Neural progenitor cell (in vitro differentiated cells): ENCODE measurements at regions not wholly inside any gene's neighbourhood (a gene's known extent, or its start where the extent isn't known, plus 50 kb on each side); places are given as distances from the start of the nearest gene placed in this dataset.

ENCODE experiments used
- EZH2 ChIP-seq: fragments of 200-600 bp; sonication (generic); IDR thresholded peaks from 2 replicates; pipeline ENCODE4 v1.6.1; 2017; ENCODE audit warnings: antibody characterized with exemption, mild to moderate bottlenecking, moderate library complexity
- EZH2phosphoT487 ChIP-seq: fragments of 200-600 bp; sonication (generic); IDR thresholded peaks from 2 replicates; pipeline ENCODE4 v1.6.1; 2017; ENCODE audit warnings: antibody characterized with exemption
- TF ChIP-seq, protein P1 (sequence below): fragments of 200-600 bp; sonication (generic); IDR thresholded peaks from 2 replicates; pipeline ENCODE4 v1.5.1; 2017; ENCODE audit warnings: antibody characterized with exemption, mild to moderate bottlenecking

DNA sequence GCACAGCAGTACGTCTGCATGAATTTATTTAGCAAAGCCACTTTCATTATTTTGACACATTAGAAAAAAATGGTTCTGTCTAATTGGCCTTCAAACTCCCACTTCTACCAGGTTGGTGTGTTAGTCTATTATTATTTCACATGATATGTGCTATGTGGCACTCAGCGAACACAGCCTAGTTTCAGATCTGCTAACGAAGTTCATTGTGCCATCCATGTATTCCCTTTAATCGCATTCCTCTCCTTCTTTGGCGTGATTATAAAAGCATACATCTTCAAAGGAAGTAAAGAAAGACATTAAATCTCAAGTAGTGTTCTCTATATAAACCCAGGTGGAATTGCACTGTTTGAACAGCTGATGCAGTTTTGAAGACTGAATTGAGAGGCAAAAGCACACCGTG lies 96.4 kb upstream of the CACNA2D1 start:
- TF ChIP-seq, protein P1, sequence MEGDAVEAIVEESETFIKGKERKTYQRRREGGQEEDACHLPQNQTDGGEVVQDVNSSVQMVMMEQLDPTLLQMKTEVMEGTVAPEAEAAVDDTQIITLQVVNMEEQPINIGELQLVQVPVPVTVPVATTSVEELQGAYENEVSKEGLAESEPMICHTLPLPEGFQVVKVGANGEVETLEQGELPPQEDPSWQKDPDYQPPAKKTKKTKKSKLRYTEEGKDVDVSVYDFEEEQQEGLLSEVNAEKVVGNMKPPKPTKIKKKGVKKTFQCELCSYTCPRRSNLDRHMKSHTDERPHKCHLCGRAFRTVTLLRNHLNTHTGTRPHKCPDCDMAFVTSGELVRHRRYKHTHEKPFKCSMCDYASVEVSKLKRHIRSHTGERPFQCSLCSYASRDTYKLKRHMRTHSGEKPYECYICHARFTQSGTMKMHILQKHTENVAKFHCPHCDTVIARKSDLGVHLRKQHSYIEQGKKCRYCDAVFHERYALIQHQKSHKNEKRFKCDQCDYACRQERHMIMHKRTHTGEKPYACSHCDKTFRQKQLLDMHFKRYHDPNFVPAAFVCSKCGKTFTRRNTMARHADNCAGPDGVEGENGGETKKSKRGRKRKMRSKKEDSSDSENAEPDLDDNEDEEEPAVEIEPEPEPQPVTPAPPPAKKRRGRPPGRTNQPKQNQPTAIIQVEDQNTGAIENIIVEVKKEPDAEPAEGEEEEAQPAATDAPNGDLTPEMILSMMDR = no peak
- TF ChIP-seq EZH2 (no peak), EZH2phosphoT487 (no peak)
